Vagina (tissue), 2 donors: ENCODE measurements at regions not wholly inside any gene's neighbourhood (a gene's known extent, or its start where the extent isn't known, plus 50 kb on each side); places are given as distances from the start of the nearest gene placed in this dataset.

Experiments used
- DNase-seq, 2 donors: peaks; one replicate each; pipeline ENCODE4 v3.0.0-alpha.2; 2017; ENCODE audit errors: extremely low spot score in 2 of 2
- H3K27ac ChIP-seq: fragments of 200-600 bp; sonication (generic); one replicate; pipeline ENCODE4 v1.5.1; 2019
- H3K27me3 ChIP-seq: fragments of 200-600 bp; sonication (generic); one replicate; pipeline ENCODE4 v1.5.1; 2019
- H3K36me3 ChIP-seq, 2 donors: fragments of 200-600 bp; sonication (generic); one replicate each; pipeline ENCODE4 v1.5.1; 2017 to 2019
- H3K4me1 ChIP-seq: fragments of 200-600 bp; sonication (generic); one replicate; pipeline ENCODE4 v1.5.1; 2019
- H3K4me3 ChIP-seq, 2 donors: fragments of 200-600 bp; sonication (generic); 1 replicate in 1 of 2; 2 replicates in 1 of 2; pipeline ENCODE4 v1.5.1; 2016 to 2019
- H3K9me3 ChIP-seq: fragments of 200-600 bp; sonication (generic); one replicate; pipeline ENCODE4 v1.5.1; 2019
- CTCF ChIP-seq, 3 experiments: fragments of 450-650 bp in 2 of 3; fragments of 200-600 bp in 1 of 3; sonication (generic) in 1 of 3; IDR thresholded peaks; one replicate each; pipeline ENCODE4 v1.5.1; 2017 to 2019; ENCODE audit warnings: antibody characterized with exemption in 3 of 3, mild to moderate bottlenecking in 2 of 3, moderate library complexity in 2 of 3
- POLR2A ChIP-seq, 2 donors: fragments of 450-650 bp; IDR thresholded peaks; one replicate each; pipeline ENCODE4 v1.6.1; 2017; ENCODE audit warnings: antibody characterized with exemption in 2 of 2, mild to moderate bottlenecking in 2 of 2, moderate library complexity in 2 of 2
- POLR2AphosphoS5 ChIP-seq, 2 donors: sonication (generic); formaldehyde crosslinking; IDR thresholded peaks; one replicate each; pipeline ENCODE4 v1.9.0; 2017; ENCODE audit warnings: antibody characterized with exemption in 2 of 2, mild to moderate bottlenecking in 2 of 2, low read depth in 1 of 2; ENCODE audit not compliant: insufficient read depth in 1 of 2
- intact Hi-C: fragments of 100-400 bp; cut with DNase I; formaldehyde crosslinking; loops from one replicate; pipeline ENCODE4 v1.15.1; 2023

GRCh38 chr2:128988967-128989366 lies 670.3 kb upstream of the HS6ST1 start:
- TF ChIP-seq POLR2A (IDR thresholded peaks at IDR 0.05) = no peak
- TF ChIP-seq POLR2AphosphoS5 (IDR thresholded peaks at IDR 0.05; ENCODE audit: insufficient read depth in 1 of 2, low read depth in 1 of 2) = no peak
- no peak for TF ChIP-seq CTCF (IDR thresholded peaks at IDR 0.05)
- no peaks in the 10 kb centered on the region for H3K27me3 ChIP-seq
- H3K27ac ChIP-seq = no peak overlapping the region
- no peak overlapping the region for H3K4me3 ChIP-seq
- intact Hi-C loops = no loop called here
- H3K36me3 ChIP-seq = no peaks in the 10 kb centered on the region
- DNase-seq = no peak
- no peaks in the 10 kb centered on the region for H3K9me3 ChIP-seq
- peaks cover 17% of the 10 kb centered on the region for H3K4me1 ChIP-seq

GRCh38 chr2:128995086-128995485 lies 676.4 kb upstream of the HS6ST1 start:
- Histone ChIP-seq H3K27me3 (no peaks in the 10 kb centered on the region), H3K4me3 (no peak overlapping the region), H3K4me1 (no peaks in the 10 kb centered on the region), H3K9me3 (no peaks in the 10 kb centered on the region), H3K27ac (no peak overlapping the region), H3K36me3 (no peaks in the 10 kb centered on the region)
- TF ChIP-seq POLR2AphosphoS5 (IDR thresholded peaks at IDR 0.05; ENCODE audit: insufficient read depth in 1 of 2, low read depth in 1 of 2) = no peak
- TF ChIP-seq POLR2A (IDR thresholded peaks at IDR 0.05) = no peak
- no peak for TF ChIP-seq CTCF (IDR thresholded peaks at IDR 0.05)
- intact Hi-C loops = no loop called here
- DNase-seq = peak; percentile 3 to 47

GRCh38 chr2:128996078-128996477 lies 677.4 kb upstream of the HS6ST1 start:
- peak in 1 of 2 donors; percentile 2 for DNase-seq
- Histone ChIP-seq H3K4me1 (no peaks in the 10 kb centered on the region), H3K9me3 (no peaks in the 10 kb centered on the region), H3K36me3 (no peaks in the 10 kb centered on the region), H3K27ac (no peak overlapping the region), H3K27me3 (no peaks in the 10 kb centered on the region), H3K4me3 (no peak overlapping the region)
- TF ChIP-seq CTCF (IDR thresholded peaks at IDR 0.05) (no peak), POLR2AphosphoS5 (IDR thresholded peaks at IDR 0.05; ENCODE audit: insufficient read depth in 1 of 2, low read depth in 1 of 2) (no peak), POLR2A (IDR thresholded peaks at IDR 0.05) (no peak)
- intact Hi-C loops = no loop called here

GRCh38 chr2:128997166-128997866 lies 678.6 kb upstream of the HS6ST1 start:
- DNase-seq = peak; percentile 60 to 74
- Histone ChIP-seq H3K4me3 (no peak overlapping the region), H3K27ac (no peak overlapping the region), H3K27me3 (no peaks in the 10 kb centered on the region), H3K9me3 (no peaks in the 10 kb centered on the region), H3K36me3 (no peaks in the 10 kb centered on the region), H3K4me1 (no peaks in the 10 kb centered on the region)
- intact Hi-C loops = no loop called here
- TF ChIP-seq POLR2AphosphoS5 (IDR thresholded peaks at IDR 0.05; ENCODE audit: insufficient read depth in 1 of 2, low read depth in 1 of 2) = no peak
- TF ChIP-seq POLR2A (IDR thresholded peaks at IDR 0.05) = no peak
- no peak for TF ChIP-seq CTCF (IDR thresholded peaks at IDR 0.05)

- TF ChIP-seq POLR2AphosphoS5 (IDR thresholded peaks at IDR 0.05; ENCODE audit: insufficient read depth in 1 of 2, low read depth in 1 of 2) (no peak), CTCF (IDR thresholded peaks at IDR 0.05) (no peak), POLR2A (IDR thresholded peaks at IDR 0.05) (no peak)
- intact Hi-C loops = no loop called here
- no peaks in the 10 kb centered on the region for H3K36me3 ChIP-seq
- no peak overlapping the region for H3K4me3 ChIP-seq
- no peaks in the 10 kb centered on the region for H3K27me3 ChIP-seq
- DNase-seq = peak; percentile 60 to 84
- H3K9me3 ChIP-seq = no peaks in the 10 kb centered on the region
- H3K4me1 ChIP-seq = no peaks in the 10 kb centered on the region
- no peak overlapping the region for H3K27ac ChIP-seq
Measured at GRCh38 chr2:129001926-129002325, 683.3 kb upstream of the HS6ST1 start.
